HG03439 (cell line): ENCODE measurements at regions not wholly inside any gene's neighbourhood (a gene's known extent, or its start where the extent isn't known, plus 50 kb on each side); places are given as distances from the start of the nearest gene placed in this dataset.

Source experiments
- ATAC-seq: cut with Tn5 transposase; IDR thresholded peaks from one replicate; pipeline ENCODE4 v1.9.1; 2021; ENCODE audit warnings: mild to moderate bottlenecking, moderate library complexity; ENCODE audit not compliant: unreplicated experiment

- ATAC-seq, result no peak
These were observed 481.0 kb upstream of the MYT1L start for GRCh38 chr2:2812117-2812516.

DNA sequence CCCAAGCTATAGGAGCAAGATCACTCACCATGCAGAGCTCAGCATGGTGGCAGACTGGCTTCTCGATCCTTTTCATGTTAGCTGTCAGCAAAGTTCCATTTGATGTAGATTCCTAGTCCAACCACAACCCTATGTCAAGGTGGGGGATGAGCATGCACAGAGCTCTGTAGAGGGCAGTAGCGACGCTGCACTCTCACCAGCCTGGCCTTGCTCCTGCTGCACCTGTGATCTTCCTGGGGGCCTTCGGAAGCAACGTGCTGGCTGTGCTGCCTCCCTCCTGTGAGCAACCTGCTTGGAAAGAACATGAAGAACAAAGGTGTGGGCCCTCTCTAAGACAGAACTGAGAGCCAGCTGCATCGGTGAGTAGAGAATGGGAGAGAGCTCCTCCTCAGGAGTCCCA is 479.4 kb upstream of the MYT1L start:
- no peak for ATAC-seq

- no peak for ATAC-seq
These were observed 478.7 kb upstream of the MYT1L start for GRCh38 chr2:2809771-2810170.

- no peak for ATAC-seq
These were observed 477.5 kb upstream of the MYT1L start for GRCh38 chr2:2808551-2809058.

DNA sequence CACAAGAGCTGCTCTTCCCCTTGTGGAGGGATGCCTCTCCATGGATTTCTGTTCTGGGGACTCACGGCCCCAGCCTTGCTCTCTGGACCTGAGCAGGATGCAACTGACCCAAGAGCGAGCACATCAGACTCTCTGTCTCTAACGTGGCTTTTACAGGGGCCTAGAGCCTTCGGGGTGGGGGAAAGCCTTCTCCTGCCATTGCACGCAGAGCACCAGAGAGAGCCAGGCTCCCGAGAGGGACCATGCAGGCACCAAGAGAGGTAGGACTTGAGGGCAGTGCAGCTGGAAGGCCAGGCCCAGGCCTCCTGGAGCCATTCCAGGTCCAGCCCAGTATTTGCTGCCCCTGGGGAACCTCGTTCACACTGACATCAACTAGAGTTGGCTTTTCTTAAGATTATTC is 475.6 kb upstream of the MYT1L start:
- ATAC-seq, result no peak

DNA sequence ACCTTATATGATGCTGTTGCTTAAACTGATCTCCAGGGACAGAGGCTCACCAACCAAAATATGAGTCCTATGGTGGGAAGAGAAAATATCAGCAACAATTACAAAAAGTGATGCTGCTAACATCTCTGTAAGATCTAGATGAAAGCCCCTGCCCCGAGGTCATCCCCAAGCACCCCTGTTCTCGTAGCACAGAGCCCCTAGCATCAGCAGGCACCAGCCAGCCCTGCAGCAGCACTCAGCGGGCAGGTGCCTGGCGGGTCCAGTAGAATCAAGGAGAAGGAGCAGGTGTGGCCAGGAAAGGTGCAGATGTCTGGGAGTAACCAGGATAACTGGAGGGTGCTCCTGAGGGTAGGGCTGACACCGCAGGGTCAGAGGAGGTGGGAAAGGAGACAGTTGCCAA is 474.2 kb upstream of the MYT1L start:
- ATAC-seq, result no peak

DNA sequence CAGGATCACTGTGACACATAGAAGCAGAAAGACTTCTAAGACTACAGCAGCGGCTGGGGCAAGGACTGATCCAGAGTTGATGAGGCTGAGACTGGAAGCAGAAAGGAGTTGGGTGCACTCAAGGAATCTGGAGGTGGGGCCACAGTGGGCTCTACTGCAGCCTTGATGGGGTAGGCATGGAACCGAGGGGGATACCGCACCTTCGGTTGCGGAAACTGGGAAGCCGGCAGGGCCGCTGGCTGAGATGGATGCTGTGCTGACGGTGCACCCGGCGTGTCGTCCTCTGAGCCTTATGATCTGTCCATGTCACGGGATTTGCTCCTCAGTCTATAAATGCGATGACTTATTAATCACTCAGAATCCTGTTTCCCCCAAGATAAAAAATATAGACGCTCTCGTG is 473.5 kb upstream of the MYT1L start:
- ATAC-seq, result no peak

DNA sequence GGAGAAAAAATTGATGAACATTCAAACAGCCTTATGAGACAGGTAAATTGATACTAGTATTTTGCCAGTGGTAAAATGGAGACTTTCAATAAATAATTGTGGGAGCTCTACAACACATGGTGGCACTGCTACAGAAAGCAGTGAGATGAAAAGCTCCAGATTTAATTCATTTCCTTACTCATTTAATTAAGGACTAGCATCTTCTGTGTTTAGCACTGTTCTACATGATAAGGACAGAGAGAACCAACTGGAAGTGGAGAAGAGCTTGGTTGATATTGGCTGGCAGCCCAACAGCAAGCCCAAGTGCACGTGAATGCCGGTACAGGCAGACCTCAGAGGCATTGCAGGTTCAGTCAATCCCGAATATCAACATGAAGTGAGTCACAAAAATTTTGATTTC is 470.4 kb upstream of the MYT1L start:
- no peak for ATAC-seq

DNA sequence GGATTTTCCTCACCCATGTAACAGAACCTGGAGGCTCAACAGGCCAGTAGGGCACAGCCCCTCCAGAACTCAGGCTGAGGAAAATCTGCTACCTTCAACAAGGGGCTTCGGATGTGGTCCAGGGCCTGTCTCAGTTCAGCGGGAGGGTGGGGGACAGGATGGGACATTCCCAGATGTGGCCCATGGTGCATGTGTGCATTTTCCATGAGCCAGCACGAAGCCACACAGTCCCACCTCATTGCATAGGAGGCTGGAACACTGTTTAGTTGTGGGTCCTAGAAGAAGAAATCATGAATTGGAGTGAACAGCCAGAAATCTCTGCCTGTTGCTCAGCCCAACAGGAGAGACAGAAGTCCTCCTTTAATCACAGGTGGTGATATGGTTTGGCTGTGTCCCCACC is 469.6 kb upstream of the MYT1L start:
- no peak for ATAC-seq

DNA sequence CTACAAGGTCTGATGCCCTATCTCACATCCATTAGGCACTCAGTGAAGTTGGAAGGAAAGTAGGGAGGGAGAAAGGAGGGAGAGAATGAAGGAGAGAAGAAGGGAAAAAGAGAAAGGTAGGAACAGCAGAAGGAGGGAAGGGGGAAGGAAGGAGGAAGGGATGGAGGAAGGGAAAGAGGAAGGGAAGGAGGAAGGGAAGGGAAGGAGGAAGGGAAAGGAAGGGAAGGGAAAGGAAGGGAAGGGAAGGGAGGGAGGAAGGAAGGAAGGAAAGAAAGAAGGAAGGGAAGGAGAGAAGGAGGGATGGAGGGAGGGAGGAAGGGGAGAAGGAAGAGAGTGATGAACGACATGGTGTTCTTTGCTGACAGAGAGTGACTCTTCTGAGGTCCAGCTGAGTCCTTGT is 468.9 kb upstream of the MYT1L start:
- ATAC-seq, result no peak

DNA sequence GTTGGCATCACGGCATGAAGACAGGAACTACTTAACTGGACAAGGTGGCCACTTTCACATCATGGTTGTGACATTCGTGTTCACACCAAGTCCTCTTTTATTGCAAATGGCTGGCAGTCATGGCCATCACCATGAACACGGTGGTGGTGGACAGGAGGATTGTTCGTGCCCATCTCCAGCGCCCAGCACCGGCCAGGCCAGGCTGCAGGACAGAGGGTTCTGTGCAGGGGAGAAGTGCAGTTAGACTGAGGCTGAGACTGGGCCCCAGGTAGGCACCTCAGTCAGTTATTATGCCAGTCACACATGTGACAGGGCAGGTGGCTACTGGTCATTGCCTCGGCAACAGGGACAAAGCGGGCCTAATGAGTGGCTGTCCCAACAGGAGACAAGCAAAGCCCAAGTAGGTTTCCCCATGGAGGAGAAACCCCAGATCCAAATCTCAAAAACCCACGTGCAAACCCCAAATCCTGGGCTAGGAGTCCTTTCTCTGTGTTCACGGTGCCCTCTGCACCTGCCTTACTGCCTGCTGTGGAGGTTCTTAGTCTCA is 468.1 kb upstream of the MYT1L start:
- ATAC-seq, result no peak

DNA sequence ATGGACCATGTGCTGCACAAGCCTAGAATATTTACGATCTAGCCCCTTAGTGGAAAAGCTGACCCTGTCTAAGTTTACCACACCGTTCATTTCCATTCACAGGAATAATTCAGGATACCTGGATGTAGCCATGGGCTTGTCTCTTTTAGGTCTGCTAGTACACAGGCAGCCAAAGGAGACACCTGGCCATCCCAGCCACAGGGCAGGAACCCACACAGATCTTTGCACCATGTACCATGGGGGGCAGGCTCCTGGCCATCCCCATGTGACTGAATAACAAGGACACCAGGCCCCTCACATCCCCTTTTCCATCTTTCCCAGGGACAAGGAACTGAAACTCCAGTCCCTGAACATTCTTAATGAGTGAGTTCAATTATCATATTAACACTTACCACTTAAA is 467.3 kb upstream of the MYT1L start:
- no peak for ATAC-seq

DNA sequence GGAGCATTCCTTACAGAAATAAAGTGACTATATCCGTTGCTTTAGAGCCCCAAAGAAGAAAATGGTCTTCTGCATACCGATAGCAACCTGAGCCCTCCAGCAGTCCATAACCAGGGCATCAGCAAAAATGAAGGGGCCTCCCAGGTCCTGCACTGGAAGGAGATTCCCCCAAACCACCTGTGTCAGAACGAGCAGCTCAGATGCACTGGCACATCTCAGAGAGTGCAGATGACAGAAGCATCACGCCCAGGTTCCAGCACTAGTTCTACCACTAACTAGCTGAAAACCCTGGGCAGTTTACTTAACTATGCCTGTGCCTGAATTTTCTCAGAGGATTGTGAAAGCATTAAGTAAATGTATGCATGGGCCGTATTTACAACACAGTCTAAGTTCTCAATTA is 466.7 kb upstream of the MYT1L start:
- ATAC-seq, result no peak

- no peak for ATAC-seq
These were observed 465.1 kb upstream of the MYT1L start for GRCh38 chr2:2796207-2796606.

DNA sequence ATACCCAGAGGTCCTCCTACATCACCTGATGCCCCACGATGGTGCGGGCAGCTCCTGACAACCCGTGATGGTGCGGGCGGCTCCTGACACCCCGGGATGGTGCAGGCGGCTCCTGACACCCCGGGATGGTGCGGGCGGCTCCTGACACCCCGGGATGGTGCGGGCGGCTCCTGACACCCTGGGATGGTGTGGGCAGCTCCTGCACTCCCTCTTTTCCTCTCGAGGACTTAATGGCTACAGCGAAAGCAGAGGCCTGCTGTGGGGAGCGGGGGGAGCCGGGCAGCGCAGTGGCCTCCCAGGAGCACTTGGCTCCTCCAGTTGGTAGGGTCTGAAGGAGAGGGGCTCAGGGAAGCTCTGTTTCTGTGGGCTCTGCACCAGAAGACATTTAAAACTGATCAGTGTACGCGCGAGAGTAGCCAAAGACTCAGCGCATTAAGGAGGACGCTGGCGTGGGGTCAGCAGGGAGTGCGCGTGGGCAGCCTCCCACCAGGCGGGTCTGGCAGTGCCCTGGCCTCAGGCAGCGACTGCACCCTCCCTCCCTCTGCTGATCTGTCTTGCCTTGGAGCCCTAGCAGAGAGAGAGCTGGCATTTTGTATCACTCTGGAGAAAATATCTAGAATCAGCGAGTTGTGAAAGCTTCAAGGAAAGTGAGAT is 464.5 kb upstream of the MYT1L start:
- ATAC-seq, result no peak

GRCh38 chr2:2793925-2794560 is 463.0 kb upstream of the MYT1L start:
- ATAC-seq, result no peak

GRCh38 chr2:2793514-2793913 is 462.4 kb upstream of the MYT1L start:
- no peak for ATAC-seq

- no peak for ATAC-seq
These were observed 460.5 kb upstream of the MYT1L start for GRCh38 chr2:2791606-2792005.

- no peak for ATAC-seq
These were observed 460.0 kb upstream of the MYT1L start for GRCh38 chr2:2791031-2791430.

GRCh38 chr2:2788076-2788475 is 457.0 kb upstream of the MYT1L start:
- no peak for ATAC-seq

DNA sequence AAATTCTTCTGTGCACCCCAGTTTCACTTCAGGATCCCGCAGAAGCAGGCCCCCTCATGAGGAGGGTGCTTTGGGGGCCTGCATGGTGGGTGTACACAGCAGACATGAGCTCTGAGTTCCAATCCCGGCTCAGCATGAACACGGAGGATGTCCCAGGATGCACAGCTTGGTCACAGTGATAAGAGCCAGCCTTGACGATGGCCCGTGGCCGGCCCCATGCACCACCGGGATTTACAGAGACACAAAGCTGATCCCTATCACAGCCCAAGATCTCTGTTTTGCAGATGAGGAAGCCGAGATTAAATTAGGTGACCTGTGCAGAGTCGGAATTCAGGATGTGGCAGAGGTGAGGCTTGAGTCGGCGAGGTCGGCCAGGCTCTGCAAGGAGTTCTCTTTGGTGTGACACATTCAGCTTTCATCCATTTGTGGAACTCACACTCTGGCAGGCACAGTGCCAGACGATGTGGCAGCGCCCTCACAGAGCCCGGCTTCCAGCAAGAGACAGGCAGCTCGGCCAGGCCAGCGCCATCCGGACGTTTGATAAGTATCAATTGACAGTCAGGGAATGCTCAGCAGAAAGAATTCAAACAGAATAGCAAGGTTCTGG is 456.3 kb upstream of the MYT1L start:
- no peak for ATAC-seq

DNA sequence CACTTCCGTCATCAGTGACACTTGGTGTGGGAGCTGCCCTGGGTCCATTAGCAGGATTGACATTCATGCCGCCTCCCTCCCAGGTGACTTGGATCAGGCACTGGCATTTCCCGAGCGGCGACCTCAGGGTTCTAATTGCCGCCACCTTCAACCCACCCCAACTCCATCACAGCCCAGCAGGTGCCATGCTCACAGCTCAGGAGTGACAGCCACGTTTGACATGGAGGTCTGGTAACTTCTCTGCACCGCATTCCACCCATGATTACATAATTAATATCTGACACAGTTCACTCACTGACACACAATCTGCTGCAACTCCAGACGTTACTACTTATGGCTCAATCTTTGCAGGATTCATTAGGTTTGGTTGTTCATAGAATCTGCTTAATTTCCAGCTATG is 450.9 kb upstream of the MYT1L start:
- ATAC-seq, result no peak
